ENCODE measurements at regions not wholly inside any gene's neighbourhood (a gene's known extent, or its start where the extent isn't known, plus 50 kb on each side); places are given as distances from the start of the nearest gene placed in this dataset.

DNA sequence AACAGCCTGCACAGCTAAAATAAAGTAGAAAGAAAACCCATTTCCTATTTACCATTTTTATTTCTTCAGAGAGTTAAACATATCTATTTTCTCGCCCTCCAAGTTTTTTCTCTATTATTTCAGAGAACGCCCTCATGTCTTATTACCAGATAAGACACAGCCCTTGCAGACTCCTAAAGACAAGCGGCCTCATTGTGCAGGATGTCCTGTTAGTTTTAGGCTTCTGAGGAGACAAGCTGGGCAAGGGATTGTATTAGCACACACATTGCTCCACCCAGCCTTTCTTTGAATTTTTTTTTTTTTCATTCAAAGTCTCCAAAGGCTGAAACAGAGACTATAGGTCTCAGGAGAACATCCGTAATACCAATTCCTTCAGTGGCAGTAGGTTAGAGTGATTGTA is 101.8 kb upstream of the UBL3 start:
- DNase-seq: no peak

DNA sequence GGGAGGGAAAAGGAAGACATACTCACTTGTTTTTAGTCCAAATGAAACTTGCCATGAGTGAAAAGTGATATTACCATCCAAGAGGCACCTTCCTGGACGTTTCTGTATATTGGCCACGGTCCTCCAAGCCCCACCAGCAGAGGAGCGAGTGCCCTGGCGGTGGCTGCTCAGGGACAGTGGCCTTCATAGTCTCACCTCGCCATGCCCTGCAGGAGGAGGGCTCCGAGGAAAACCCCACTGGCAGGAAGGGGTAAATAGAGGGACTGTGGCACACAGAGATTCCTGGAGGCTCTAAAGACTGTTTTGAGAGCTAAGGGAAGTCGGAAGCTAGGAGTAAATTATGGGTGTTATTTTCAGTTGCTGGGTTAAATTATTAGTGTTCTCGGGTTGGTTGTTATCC is 98.4 kb upstream of the UBL3 start:
- DNase-seq: no peak

DNA sequence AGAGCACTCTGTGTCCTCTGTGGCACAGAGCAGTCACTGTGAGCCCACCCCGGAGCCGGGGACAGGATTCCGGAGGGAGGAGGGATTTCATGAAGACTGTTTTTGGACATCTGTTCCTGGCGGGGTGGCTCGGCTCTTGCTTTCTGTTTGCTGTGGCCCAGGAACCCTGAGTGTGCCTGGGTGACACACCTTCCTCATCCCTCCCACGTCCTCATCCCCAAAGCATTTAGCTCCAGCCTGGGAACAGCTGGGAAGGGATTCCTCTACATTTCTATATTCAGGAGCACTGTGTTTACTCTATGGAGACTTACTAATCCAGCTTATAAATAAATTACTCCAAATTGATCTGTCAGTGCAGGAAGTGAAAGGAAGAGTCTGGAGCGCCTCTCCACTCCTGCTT is 97.8 kb upstream of the UBL3 start:
- DNase-seq: no peak

DNA sequence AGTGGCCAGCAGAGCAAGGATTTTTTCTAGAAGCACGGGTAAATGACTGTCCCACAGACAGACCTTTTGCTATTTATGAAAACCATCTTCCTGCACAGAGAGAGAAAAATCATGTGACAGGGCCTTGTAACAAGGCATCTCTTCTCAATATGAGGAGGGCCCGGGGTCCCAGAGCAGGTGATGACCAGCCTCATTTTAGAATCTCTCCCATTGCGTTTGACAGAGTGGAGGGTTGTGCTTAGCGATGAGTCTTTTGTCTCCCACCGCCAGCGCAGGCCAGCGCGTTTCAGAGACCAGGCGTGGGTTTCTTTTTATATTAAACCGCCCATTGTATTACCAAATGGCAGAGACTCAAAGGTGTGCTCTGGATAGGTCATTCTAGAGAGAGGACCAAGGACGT is 97.4 kb upstream of the UBL3 start:
- DNase-seq: no peak

DNA sequence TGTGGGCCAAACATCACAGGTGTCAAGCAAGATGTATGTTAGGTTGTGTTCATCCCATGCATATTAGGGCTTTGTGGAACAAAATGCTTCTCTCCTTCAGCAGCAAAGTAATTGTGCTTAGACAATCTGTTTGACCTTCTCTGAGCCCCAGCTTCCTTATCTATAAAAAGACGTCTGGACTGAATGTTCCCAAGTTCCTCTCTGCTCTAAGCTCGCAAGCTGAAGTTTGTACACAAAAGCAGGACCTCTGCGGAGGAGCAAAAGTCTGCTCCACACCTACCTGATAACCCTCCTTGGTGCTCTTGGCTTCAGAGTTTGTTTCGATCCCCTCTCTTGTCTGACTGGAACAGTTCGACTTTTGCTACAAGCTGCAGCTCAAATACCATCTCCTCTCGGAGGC is 95.7 kb upstream of the UBL3 start:
- no peak for DNase-seq

DNA sequence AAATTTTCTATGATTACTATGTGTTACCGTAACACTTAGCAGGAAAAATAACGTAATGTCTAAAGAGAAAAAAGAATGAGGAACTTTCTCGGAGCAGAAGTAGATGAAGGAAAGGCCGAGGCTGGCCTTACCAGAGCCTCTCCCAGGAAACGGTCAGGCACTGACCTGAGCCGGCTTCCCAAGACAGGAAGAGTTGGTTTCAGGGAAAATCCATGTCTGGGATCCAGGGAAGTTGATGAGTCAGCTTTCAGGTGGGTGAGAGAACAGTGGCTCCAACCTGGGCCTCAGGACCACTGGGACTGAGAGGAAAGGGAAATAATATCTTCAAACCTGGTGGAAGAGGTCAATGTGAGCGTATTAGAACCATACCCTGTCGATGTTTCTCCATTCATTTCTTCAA is 93.3 kb upstream of the UBL3 start:
- DNase-seq: no peak

DNA sequence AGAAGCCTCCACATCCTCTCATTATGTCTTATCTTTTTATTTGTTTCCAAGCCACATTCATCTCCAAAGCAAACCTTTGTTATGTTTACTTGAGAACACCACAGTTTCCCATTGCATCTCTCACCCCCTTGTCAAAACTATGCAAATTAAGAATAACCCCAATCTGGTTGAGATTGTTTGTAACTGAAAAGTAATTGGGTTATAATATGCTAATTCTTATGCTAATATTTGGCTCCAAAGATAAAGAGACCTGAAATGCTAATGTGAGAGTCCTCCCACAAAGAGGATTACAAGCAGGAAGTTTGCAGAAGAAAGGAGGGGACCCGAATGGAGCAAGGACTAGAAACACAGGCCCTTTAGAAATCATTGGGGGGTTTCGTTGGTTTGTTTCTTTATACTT is 92.9 kb upstream of the UBL3 start:
- DNase-seq: no peak

DNA sequence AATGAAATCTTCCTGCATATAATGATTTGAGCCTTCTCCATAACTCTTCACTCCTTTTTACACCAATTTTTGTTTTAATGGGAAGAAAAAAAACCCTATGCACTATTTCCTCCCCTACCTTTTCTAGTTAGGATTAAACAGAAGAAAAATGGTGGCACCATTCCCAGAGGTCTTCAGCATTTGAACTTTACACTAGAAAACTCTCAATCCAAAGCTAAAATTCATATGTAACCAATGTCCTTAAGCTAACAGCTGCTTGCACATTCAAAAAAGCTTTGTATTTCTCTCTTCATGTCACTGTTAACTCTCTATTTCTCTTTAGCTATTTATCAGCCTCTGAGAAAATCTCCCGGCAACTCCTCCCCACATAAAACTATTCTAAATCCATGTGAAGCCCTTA is 90.3 kb upstream of the UBL3 start:
- DNase-seq: no peak

DNA sequence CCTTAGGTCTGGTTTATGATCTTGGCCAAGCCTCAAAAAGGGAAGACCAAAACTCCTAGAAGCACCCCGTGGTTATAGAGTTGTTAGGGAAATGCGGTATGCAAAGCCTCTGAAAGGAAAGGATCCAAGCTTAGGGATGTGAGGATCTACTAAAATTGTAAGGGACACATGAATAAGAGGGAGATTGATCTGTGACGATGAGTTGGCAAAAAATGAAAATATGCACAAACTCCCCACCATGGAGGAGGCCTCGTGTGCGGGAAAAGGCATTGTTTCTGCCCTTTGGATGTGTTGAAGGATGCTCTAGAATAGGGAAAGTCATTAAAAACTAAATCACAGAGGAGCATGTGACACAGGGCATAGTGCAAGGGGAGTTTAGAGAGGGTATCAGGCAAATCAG is 88.7 kb upstream of the UBL3 start:
- DNase-seq: no peak

DNA sequence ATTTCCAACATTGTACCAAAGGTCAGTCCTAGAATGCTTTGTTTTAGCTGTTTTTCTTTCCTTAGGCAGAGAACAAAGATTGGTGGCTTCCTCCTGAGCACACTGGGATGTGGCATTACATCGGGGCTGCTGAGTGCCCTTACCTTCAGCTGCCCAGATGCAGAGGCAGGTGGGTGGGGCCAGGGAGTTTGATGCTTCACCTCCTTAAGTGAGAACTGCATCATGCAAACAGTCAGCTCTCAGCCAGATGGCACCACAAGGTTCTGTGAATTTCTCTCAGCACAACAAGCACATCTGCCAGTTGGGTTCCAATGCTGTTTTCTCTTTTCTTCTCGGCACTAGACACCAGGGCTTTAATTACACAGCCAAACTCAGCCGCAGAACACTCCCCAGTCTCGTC is 87.4 kb upstream of the UBL3 start:
- no peak for DNase-seq

DNA sequence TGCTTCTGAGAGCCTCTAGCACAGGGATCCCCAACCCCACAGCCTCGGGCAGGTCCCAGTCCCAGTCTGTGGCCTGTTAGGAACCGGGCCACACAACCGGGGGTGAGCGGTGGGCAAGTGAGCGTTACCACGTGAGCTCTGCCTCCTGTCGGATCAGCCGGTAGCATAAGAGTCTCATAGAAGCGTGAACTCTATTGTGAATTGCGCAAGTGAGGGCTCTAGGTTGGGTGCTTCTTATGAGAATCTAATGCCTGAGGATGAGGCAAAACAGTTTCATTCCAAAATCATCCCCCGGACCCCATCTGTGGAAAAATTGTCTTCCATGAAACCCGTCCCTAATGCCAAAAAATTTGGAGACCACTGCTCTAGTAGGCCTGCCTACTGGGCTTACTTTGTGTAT is 87.0 kb upstream of the UBL3 start:
- no peak for DNase-seq

DNA sequence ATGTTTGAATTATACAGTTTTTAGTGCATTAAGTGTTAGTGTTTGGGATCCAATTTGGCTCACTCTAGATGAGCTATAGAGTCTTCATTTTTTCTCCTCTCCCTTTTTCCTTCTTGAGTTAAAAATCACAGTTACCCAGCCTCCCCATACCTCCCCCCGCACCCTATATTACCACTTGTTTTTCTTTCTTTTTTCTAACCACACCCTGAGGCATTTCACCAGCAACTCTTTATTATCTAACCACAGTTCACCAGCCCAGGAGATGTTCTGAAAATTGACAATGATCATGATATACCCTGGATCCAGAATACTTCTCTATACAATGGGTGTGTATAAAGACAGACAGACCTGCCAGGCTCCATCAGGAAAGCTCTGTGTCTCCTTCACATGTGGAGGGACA is 86.5 kb upstream of the UBL3 start:
- DNase-seq: no peak

DNA sequence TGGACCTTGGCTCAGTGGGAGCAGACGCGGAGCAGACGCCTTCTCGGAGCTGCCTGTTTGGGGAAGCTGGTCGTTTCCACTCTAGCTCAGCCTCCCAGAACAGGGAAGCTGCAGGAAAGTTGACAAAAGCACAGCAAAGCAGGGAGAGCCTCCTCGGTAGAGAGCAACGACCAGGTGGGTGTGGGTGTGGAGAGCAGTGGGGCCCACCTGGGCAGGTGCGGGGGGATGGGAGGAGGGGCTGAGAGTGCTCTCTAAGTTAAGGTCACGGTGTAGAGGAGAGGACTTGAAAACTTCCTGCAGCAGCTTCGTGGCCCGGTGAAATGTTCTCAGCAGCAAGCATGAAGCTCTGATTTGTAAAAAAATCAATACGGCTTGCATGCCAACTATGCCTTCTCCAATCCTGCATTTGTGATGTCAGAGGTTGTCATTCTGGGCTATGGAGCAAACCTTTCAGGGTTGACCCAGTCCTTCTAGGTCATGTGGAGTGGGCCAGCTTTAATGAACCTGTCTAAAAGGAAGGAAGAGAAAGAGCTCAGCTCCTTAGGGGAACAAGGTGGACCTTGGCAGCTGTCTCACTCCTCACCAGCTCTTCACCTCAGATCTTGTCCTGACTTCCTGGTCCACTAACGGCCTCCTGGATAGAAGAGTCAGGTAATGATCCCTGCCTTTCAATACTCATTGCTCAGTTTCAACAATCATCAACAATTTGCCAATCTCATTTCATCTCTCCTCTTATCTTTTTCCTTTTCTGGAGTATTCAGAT is 85.8 kb upstream of the UBL3 start:
- peak; percentile 11 for DNase-seq

DNA sequence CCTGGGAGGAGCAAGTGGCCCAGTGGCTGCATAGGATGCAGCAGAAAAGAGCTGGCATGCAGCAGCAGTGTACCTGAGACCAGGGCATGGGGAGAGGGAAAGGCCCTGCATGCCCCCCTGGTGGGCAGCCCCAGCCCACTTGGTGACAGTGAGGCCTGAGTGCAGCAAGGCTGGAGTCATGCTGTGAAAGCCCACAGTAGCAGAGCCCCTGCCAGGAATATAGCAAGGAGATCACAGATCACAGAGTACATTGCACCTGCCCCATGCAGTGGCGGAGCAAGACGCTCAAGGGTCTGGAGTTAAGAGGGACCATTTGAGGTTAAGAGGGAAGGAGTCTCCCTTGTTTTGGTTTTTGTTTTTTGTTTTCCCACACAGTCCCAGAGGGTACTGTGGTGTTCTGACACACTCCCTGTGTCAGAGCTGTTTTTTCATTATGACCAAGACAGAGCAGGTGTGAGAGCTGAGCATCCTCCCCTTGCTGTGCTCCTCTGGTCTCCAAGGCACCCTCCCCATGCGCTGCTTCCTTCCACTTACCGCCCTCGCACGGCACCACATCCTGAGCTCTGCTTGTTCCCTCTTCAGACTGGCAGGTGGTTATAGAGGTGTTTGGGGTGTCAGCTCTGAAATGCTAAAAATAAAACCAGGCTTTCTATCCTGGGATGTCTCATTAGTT is 85.0 kb upstream of the UBL3 start:
- DNase-seq: peak; percentile 24

DNA sequence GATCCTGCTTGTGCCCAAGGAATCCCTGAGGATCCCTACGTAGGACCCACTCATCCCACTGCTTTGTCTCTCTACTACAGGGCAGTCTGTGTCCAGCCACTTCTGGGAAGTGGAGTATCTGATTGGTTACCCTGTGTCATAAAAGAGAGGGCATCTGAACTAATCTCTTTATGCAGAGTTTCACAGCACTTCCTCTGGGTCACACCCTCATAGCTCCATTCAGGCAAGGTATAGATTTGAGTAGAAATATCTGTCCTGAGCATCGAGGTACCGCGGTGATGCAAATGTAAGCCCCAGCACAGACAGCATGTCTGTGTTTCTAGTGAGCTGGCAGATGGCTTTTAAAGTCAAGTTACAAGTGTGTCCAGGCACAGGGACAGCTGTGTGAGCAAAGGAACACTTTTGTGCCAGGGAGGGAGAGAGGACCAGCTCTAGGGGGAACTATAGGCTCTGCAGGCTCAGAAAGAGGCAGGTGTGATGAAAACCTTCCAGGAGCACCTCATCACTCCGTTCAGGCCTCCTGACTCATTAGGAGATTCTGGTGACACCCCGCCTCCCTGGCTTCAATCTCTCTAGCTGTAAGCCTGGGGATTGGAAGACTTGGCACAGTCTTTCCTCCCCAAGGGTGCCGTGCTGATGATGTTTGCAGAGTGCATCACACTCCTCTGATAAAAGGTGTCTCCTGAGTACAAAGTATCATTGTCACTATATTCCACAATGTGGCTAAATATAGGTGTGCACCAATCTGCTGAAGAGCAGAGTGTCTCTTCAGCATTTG is 84.3 kb upstream of the UBL3 start:
- DNase-seq: no peak

DNA sequence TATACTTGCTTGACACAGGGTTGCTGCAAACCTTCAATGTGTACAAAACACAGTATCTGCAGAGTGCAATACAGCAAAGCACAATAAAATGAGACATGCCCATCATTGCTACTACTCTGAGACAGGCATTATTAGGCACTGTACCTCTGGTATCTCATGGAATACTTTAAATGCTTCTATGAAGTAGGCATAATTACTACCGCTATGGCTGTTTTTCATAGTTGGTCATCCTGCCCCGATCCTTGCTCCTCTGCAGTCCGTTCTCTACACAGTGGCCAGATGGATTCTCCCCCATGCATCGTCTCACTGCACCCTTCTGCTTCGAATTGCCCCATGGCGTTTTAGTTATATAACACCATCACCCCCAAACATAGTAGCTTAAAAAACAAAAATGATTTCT is 83.0 kb upstream of the UBL3 start:
- DNase-seq: no peak

DNA sequence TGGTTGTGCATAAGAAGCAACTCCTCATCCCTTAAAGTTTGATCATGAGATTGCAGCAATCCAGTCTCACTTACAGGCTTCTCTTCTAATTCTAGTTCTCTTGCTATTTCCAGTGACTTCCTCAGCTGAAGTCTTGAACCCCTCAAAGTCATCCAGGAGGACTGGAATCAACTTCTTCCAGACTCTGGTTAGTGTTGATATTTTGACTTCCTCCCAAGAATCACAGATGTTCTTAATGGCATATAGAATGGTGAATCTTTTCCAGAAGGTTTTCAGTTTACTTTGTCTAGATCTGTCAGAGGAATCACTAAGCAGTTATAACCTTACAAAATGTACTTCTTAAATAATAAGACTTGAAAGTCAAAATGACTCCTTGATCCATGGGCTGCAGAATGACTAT is 81.3 kb upstream of the UBL3 start:
- DNase-seq: no peak

DNA sequence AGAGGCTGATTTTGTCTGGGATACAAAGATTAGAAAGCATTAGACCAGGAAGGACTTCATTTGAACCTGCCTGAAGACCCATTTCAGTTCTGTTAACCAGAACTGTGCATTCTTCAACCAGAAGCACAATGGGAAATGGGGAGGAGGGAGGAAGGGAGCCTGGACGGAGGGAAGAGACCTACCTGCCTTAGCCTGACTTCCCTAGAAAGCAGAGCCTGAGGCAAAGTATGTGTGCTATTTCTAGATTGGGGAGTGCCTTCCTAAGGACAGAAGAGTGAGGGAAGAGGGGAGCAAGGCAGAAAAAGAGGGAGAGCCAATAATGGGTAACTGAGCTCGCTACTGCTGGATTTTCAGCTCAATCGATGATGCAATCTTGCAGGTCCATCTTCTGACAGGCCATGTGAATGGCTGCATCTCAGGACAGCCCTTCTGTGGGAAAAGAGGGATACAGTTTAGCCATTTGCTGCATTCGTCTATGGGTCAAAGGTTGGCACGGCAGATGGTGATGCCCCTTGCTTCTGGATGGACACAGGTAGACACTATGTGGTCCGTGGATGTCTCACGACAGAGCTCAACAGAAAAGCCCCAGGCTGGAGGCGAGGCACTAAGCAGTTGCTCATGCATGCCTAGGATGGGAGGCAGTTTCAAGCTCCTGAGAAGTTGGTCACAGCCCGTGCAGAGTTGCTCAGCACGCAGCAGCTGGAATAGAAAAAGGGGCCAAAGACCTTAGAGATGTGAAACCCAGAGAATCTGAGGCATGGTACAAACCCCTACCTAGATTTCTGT is 78.8 kb upstream of the UBL3 start:
- no peak for DNase-seq

DNA sequence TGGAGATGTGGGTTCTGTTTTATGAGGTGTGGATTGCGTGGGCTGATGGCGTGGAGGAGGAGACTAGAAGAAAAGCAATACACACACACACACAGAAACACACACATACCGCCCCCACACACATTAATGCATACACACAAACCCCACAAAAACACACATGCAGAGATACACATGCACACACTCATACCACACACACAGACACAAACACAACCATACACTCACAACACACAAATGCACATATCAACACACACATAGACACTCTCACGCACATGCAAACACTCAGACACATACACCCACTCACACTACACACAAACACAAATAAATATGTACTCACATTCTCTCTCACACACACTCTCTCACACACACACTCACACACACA is 75.7 kb upstream of the UBL3 start:
- DNase-seq: no peak

DNA sequence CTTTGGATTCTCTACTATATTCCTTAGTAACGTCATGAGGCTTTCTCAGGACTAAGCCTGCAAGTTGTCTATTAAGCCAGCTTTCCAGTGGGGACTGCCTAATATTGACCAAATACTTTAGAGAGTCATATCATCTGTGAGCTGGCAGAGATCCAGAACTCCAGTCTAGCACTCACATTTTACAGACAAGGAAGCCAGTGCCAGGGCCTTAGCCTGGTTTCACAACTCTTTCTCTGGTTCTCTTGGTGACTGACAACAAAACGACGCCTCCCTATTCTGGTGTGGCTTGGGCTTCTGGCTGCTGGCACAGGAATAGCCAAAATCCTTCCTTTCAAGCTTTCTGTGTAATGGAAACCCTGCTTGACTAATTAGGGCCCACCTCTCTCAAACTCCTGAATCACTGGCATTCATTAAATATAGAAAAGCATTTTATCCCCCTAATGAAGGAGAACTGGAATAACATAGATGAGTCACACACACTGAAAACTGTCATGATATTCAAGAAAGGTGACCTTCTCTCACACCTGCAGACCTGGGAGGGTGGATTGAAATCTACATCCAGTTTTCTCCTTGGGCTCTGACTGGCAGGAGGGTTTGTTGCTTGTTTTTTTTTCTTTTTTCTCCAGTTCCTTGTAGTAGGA is 75.2 kb upstream of the UBL3 start:
- DNase-seq: peak; percentile 64

DNA sequence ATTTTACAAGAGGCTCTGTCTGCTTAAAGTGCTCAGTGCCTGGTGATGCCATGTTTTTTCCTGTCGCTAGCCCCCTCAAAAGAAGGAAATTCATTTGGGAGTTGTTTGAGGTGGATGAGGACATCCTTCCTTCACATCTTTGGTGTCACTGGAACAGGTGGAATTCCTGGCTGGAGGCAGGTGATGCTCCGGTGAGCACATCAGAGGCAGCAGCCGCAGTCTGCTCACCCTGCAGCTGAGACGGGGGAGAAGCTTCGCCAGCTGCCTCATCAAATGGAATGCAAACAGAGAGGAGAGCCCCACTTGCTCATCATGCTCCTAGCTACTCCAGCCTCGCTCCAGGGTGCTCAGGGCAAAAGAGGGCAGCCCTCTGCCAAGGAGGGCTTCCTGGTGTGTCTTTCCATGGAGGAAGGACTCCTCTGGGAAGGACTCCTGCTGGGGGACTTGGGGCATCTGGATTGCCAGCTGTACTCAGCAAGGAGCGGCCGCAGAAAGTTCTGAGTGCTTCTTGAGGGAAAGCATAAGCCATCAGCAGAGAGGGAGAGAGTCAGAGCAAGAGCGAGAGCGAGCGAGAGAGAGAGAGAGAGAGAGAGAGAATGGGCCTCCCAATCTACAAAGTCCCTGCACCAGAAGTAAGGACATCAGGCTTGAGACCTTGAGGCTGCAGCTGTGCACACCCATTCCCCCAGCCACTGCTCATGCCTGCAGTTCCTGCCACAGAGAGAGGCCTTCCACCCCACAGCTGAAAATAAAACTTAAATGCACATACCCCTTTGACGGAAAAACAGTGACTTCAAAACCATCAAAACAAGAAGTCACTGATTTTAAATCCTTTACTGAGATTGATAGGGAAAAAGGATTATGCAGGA is 74.3 kb upstream of the UBL3 start:
- no peak for DNase-seq

All from hematopoietic multipotent progenitor cell treated with erythropoietin and hydrocortisone succinate and interleukin-3 and kit ligand, for 4 days (in vitro differentiated cells).